ENCODE measurements at regions not wholly inside any gene's neighbourhood (a gene's known extent, or its start where the extent isn't known, plus 50 kb on each side); places are given as distances from the start of the nearest gene placed in this dataset.

- no peak for DNase-seq
- TF ChIP-seq EP300 (IDR thresholded peaks at IDR 0.05) = no peak
- TF ChIP-seq POLR2A (IDR thresholded peaks at IDR 0.05) = no peak
- TF ChIP-seq CTCF (IDR thresholded peaks at IDR 0.05) = no peak
Measured at GRCh38 chr4:43130228-43131021, 237.9 kb downstream of the GRXCR1 start.

GRCh38 chr4:43132010-43132582, 239.6 kb downstream of the GRXCR1 start:
- H3K27ac ChIP-seq = no peak overlapping the region
- no peaks in the 10 kb centered on the region for H3K27me3 ChIP-seq
- no peaks in the 10 kb centered on the region for H3K9me3 ChIP-seq
- WGBS, 2 donors = 39 to 43% methylated on average over 11 of the region's 11 CpGs
- DNase-seq (peak; percentile 9 to 38), ATAC-seq (ENCODE audit: low FRiP score in 2 of 2) (no peak)
- H3K36me3 ChIP-seq = no peaks in the 10 kb centered on the region
- no peak for TF ChIP-seq POLR2AphosphoS5 (IDR thresholded peaks at IDR 0.05)
- TF ChIP-seq CTCF (IDR thresholded peaks at IDR 0.05) = peak in 5 of 6 experiments; percentile 19 to 47 (median 33)
- H3K4me1 ChIP-seq = no peaks in the 10 kb centered on the region
- no peak overlapping the region for H3K4me3 ChIP-seq

More at GRCh38 chr4:43130228-43131021, 237.9 kb downstream of the GRXCR1 start:
- Histone ChIP-seq H3K27ac (no peak overlapping the region), H3K4me1 (no peaks in the 10 kb centered on the region), H3K9me3 (no peaks in the 10 kb centered on the region), H3K36me3 (no peaks in the 10 kb centered on the region), H3K27me3 (no peaks in the 10 kb centered on the region), H3K4me3 (no peak overlapping the region)
- WGBS, 2 donors = 82 to 83% methylated on average over 11 of the region's 11 CpGs
- ATAC-seq (ENCODE audit: low FRiP score in 2 of 2) = no peak

- no peaks in the 10 kb centered on the region for H3K9me3 ChIP-seq
- H3K27ac ChIP-seq = no peak overlapping the region
- H3K4me1 ChIP-seq = no peaks in the 10 kb centered on the region
- DNase-seq (no peak), ATAC-seq (ENCODE audit: low FRiP score in 2 of 2) (no peak)
- no peaks in the 10 kb centered on the region for H3K27me3 ChIP-seq
- H3K36me3 ChIP-seq = no peaks in the 10 kb centered on the region
- 72 to 84% methylated on average over 6 of the region's 6 CpGs for WGBS, 2 donors
- H3K4me3 ChIP-seq = no peak overlapping the region
- TF ChIP-seq CTCF (IDR thresholded peaks at IDR 0.05) (no peak), POLR2A (IDR thresholded peaks at IDR 0.05) (no peak), POLR2AphosphoS5 (IDR thresholded peaks at IDR 0.05) (no peak), EP300 (IDR thresholded peaks at IDR 0.05) (no peak)
Measured at GRCh38 chr4:43133566-43133965, 241.1 kb downstream of the GRXCR1 start.

GRCh38 chr4:43136752-43137151, 244.2 kb downstream of the GRXCR1 start:
- no peaks in the 10 kb centered on the region for H3K4me1 ChIP-seq
- H3K9me3 ChIP-seq = no peaks in the 10 kb centered on the region
- WGBS, 2 donors = 79 to 90% methylated on average over 1 of the region's 1 CpG
- DNase-seq = no peak
- H3K27ac ChIP-seq = no peak overlapping the region
- H3K27me3 ChIP-seq = no peaks in the 10 kb centered on the region
- no peak for ATAC-seq (ENCODE audit: low FRiP score in 2 of 2)
- TF ChIP-seq CTCF (IDR thresholded peaks at IDR 0.05) (no peak), POLR2A (IDR thresholded peaks at IDR 0.05) (no peak), POLR2AphosphoS5 (IDR thresholded peaks at IDR 0.05) (no peak), EP300 (IDR thresholded peaks at IDR 0.05) (no peak)
- no peaks in the 10 kb centered on the region for H3K36me3 ChIP-seq
- no peak overlapping the region for H3K4me3 ChIP-seq

GRCh38 chr4:43146198-43146597, 253.7 kb downstream of the GRXCR1 start:
- no peak for TF ChIP-seq POLR2A (IDR thresholded peaks at IDR 0.05)
- no peak for TF ChIP-seq CTCF (IDR thresholded peaks at IDR 0.05)
- TF ChIP-seq POLR2AphosphoS5 (IDR thresholded peaks at IDR 0.05) = no peak
- TF ChIP-seq EP300 (IDR thresholded peaks at IDR 0.05) = no peak
- no peak for ATAC-seq (ENCODE audit: low FRiP score in 2 of 2)
- Histone ChIP-seq H3K4me1 (no peaks in the 10 kb centered on the region), H3K4me3 (no peak overlapping the region), H3K27ac (no peak overlapping the region), H3K9me3 (no peaks in the 10 kb centered on the region), H3K36me3 (no peaks in the 10 kb centered on the region), H3K27me3 (no peaks in the 10 kb centered on the region)
- no peak for DNase-seq
- 33 to 42% methylated on average over 3 of the region's 3 CpGs for WGBS, 2 donors
